Aorta (tissue), 5 donors: ENCODE measurements at regions not wholly inside any gene's neighbourhood (a gene's known extent, or its start where the extent isn't known, plus 50 kb on each side); places are given as distances from the start of the nearest gene placed in this dataset.

Source experiments
- ATAC-seq: fragments of 200-7000 bp; cut with Tn5 transposase; one replicate; pipeline ENCODE4 v1.9.1; 2022; ENCODE audit warnings: moderate library complexity; ENCODE audit not compliant: low FRiP score
- DNase-seq, 2 donors: peaks; one replicate each; pipeline ENCODE4 v3.0.0-alpha.2; 2020
- H3K27ac ChIP-seq, 2 donors: one replicate each; pipeline ENCODE4 v1.5.1; 2013; ENCODE audit warnings: low read length in 2 of 2, mild to moderate bottlenecking in 2 of 2, moderate library complexity in 2 of 2, control low read depth in 1 of 2, inconsistent platforms in 1 of 2, low read depth in 1 of 2
- H3K27me3 ChIP-seq, 2 donors: one replicate each; pipeline ENCODE4 v1.6.1; 2013; ENCODE audit warnings: control low read depth in 1 of 2, low read length in 1 of 2, mild to moderate bottlenecking in 1 of 2, moderate library complexity in 1 of 2; ENCODE audit not compliant: insufficient read depth in 2 of 2, control insufficient read depth in 1 of 2
- H3K36me3 ChIP-seq, 2 donors: one replicate each; pipeline ENCODE4 v1.6.1; 2013; ENCODE audit warnings: control low read depth in 1 of 2, low read length in 1 of 2, mild to moderate bottlenecking in 1 of 2; ENCODE audit not compliant: insufficient read depth in 2 of 2, control insufficient read depth in 1 of 2
- H3K4me1 ChIP-seq, 2 donors: one replicate each; pipeline ENCODE4 v1.6.1; 2013; ENCODE audit warnings: low read length in 2 of 2, control low read depth in 1 of 2, mild to moderate bottlenecking in 1 of 2, moderate library complexity in 1 of 2; ENCODE audit not compliant: insufficient read depth in 2 of 2, control insufficient read depth in 1 of 2
- H3K4me3 ChIP-seq, 2 donors: one replicate each; pipeline ENCODE4 v1.5.1; 2013; ENCODE audit warnings: low read length in 2 of 2, control low read depth in 1 of 2, mild to moderate bottlenecking in 1 of 2
- H3K9me3 ChIP-seq: one replicate; pipeline ENCODE4 v1.6.1; 2013; ENCODE audit warnings: mild to moderate bottlenecking, low read length; ENCODE audit not compliant: control insufficient read depth
- whole genome bisulfite sequencing, 2 donors: extraction: QIAGEN DNeasy Blood & Tissue Kit; methylation state at CpG; one replicate each; pipeline ENCODE4 v1.1.7; 2013; 5-methylcytosine and 5-hydroxymethylcytosine counted together
- intact Hi-C, 2 donors: fragments of 100-400 bp; cut with DNase I; formaldehyde crosslinking; loops; one replicate each; pipeline versions ENCODE4 v1.14.2 to v1.15.0; 2022
- donor health status: healthy with polysubstance abuse.
- donor health status: Bipolar disorder and iron deficiency.
- donor health status: DM: no; HTN: no; CAD: no.
- donor health status: DM: no; HTN: no; CAD: no.
- donor health status: DM: yes; HTN: yes; CAD: no.

GRCh38 chr1:187961895-187962294, 1133.1 kb downstream of the PLA2G4A start:
- H3K27ac ChIP-seq = no peak overlapping the region
- H3K4me3 ChIP-seq = no peak overlapping the region
- DNase-seq (no peak), ATAC-seq (no peak)
- H3K27me3 ChIP-seq = no peaks in the 10 kb centered on the region
- WGBS, 2 donors = 54 to 55% methylated on average over 1 of the region's 1 CpG
- H3K9me3 ChIP-seq = no peaks in the 10 kb centered on the region
- H3K4me1 ChIP-seq = no peaks in the 10 kb centered on the region
- no peaks in the 10 kb centered on the region for H3K36me3 ChIP-seq
- intact Hi-C loops = no loop called here

DNA sequence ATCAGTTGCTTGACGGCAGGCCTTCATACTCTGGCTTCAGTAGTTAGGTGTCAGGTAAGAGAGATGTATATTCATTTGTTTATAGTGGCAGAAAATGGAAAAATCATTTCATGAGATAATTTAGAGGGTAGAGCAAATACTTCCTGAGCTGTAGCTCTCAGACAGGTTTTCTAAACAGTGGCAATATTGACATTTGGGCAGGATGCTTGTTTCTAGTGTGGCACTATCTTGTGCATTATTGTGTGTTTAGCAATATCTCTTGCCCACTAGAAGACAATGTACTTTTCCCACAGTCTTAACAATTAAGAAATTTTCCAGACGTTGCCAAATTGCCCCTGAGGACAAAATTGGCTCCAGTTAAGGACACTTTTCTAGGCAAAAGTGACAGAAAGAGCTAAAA, 1143.1 kb downstream of the PLA2G4A start:
- H3K9me3 ChIP-seq = no peaks in the 10 kb centered on the region
- H3K27ac ChIP-seq = no peak overlapping the region
- H3K36me3 ChIP-seq = no peaks in the 10 kb centered on the region
- 57 to 62% methylated on average over 2 of the region's 2 CpGs for WGBS, 2 donors
- DNase-seq = no peak
- H3K27me3 ChIP-seq = no peaks in the 10 kb centered on the region
- H3K4me3 ChIP-seq = no peak overlapping the region
- no peak for ATAC-seq
- intact Hi-C loops = no loop called here
- H3K4me1 ChIP-seq = no peaks in the 10 kb centered on the region

DNA sequence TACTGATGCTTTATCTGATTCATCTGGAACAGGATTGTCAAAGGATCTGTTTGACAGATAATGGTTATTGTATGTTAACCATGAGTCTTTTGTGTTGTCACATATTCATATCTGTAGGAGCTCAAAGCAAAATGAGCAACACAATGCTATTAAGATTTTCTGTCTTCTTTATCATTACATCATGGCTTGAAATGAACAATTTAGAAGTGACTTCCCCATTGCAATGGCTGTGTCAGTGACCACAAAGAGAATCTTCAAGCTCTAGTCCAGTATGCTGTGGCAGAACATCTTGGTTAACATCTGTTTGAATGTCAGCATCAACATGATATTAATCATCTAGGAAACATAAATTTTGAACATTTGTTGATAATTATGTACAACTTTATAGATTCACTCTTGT, 1148.5 kb downstream of the PLA2G4A start:
- H3K27me3 ChIP-seq = no peaks in the 10 kb centered on the region
- no peak for DNase-seq
- intact Hi-C loops = no loop called here
- H3K4me3 ChIP-seq = no peak overlapping the region
- H3K4me1 ChIP-seq = no peaks in the 10 kb centered on the region
- no peaks in the 10 kb centered on the region for H3K36me3 ChIP-seq
- ATAC-seq = no peak
- H3K27ac ChIP-seq = no peak overlapping the region
- peaks cover 2% of the 10 kb centered on the region for H3K9me3 ChIP-seq

DNA sequence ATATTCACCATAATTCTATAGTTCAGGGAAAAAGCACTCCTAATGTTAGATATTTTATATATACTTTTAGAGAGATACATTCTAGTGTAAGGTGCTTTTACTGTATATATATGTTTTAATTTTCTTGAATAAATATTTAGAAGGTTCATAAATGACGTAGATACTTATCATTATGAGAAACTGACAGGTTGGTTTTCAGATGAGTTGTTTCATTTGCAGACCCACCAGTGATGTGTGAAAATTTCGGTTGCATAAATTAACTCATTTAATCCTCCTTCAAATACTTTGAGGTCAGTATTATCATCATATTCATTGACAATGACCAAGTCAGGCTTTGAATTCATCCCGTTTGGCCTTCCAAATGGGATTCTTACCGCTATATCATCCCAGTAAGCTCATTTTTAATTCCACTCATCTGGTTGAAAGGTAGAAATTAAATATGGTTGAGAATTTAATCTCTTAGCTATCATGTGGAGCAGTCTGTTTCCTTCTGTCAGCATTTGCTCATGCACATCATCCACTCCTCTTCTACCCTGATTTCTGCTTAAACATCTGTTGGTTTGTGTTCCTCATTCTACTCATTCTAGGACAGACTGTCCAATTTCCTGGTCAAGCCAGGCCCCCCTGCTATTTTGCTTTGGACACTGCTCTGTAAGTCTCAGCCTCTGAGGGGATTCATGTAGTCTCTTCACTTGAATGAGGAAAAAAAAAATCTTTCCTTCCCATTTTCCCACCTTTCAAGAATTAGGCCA, 1156.6 kb downstream of the PLA2G4A start:
- H3K4me3 ChIP-seq = no peak overlapping the region
- 88 to 93% methylated on average over 4 of the region's 4 CpGs for WGBS, 2 donors
- H3K9me3 ChIP-seq = peaks cover 2% of the 10 kb centered on the region
- no peak for DNase-seq
- H3K27me3 ChIP-seq = no peaks in the 10 kb centered on the region
- H3K27ac ChIP-seq = no peak overlapping the region
- H3K36me3 ChIP-seq = no peaks in the 10 kb centered on the region
- no peaks in the 10 kb centered on the region for H3K4me1 ChIP-seq
- no peak for ATAC-seq
- intact Hi-C loops = no loop called here

GRCh38 chr1:187985897-187986654, 1157.3 kb downstream of the PLA2G4A start:
- Histone ChIP-seq H3K4me3 (no peak overlapping the region), H3K9me3 (peaks cover 2% of the 10 kb centered on the region), H3K4me1 (no peaks in the 10 kb centered on the region), H3K36me3 (no peaks in the 10 kb centered on the region), H3K27ac (no peak overlapping the region), H3K27me3 (no peaks in the 10 kb centered on the region)
- DNase-seq = no peak
- intact Hi-C loops = no loop called here
- ATAC-seq = no peak
- WGBS, 2 donors = 61 to 69% methylated on average over 3 of the region's 3 CpGs

GRCh38 chr1:187987236-187987776, 1158.6 kb downstream of the PLA2G4A start:
- H3K4me1 ChIP-seq = no peaks in the 10 kb centered on the region
- H3K36me3 ChIP-seq = no peaks in the 10 kb centered on the region
- DNase-seq (no peak), ATAC-seq (no peak)
- H3K27me3 ChIP-seq = no peaks in the 10 kb centered on the region
- no peak overlapping the region for H3K4me3 ChIP-seq
- intact Hi-C loops = no loop called here
- WGBS, 2 donors = 90 to 97% methylated on average over 1 of the region's 1 CpG
- no peaks in the 10 kb centered on the region for H3K9me3 ChIP-seq
- H3K27ac ChIP-seq = no peak overlapping the region

- H3K4me3 ChIP-seq = no peak overlapping the region
- ATAC-seq = no peak
- H3K9me3 ChIP-seq = no peaks in the 10 kb centered on the region
- intact Hi-C loops = no loop called here
- no peak overlapping the region for H3K27ac ChIP-seq
- no peaks in the 10 kb centered on the region for H3K27me3 ChIP-seq
- H3K4me1 ChIP-seq = no peaks in the 10 kb centered on the region
- H3K36me3 ChIP-seq = no peaks in the 10 kb centered on the region
- DNase-seq = no peak
These were observed 1163.2 kb downstream of the PLA2G4A start for GRCh38 chr1:187991944-187992343.

- no peak for ATAC-seq
These were observed 1168.0 kb downstream of the PLA2G4A start for GRCh38 chr1:187996780-187997179.

GRCh38 chr1:187999973-188000372, 1171.2 kb downstream of the PLA2G4A start:
- intact Hi-C loops = no loop called here
- H3K27me3 ChIP-seq = no peaks in the 10 kb centered on the region
- ATAC-seq (no peak), DNase-seq (no peak)
- H3K27ac ChIP-seq = no peak overlapping the region
- no peak overlapping the region for H3K4me3 ChIP-seq
- no peaks in the 10 kb centered on the region for H3K36me3 ChIP-seq
- no peaks in the 10 kb centered on the region for H3K9me3 ChIP-seq
- H3K4me1 ChIP-seq = no peaks in the 10 kb centered on the region

More at GRCh38 chr1:187996780-187997179, 1168.0 kb downstream of the PLA2G4A start:
- no peaks in the 10 kb centered on the region for H3K36me3 ChIP-seq
- no peaks in the 10 kb centered on the region for H3K9me3 ChIP-seq
- no peak for DNase-seq
- no peaks in the 10 kb centered on the region for H3K27me3 ChIP-seq
- no peak overlapping the region for H3K4me3 ChIP-seq
- no peak overlapping the region for H3K27ac ChIP-seq
- H3K4me1 ChIP-seq = no peaks in the 10 kb centered on the region
- intact Hi-C loops = no loop called here
